Brain microvascular endothelial cell (primary cell): ENCODE measurements at regions not wholly inside any gene's neighbourhood (a gene's known extent, or its start where the extent isn't known, plus 50 kb on each side); places are given as distances from the start of the nearest gene placed in this dataset.

Experiments
- DNase-seq: peaks from one replicate; pipeline ENCODE4 v3.0.0-alpha.2; 2020
- H3K27ac ChIP-seq: fragments of 250-450 bp; sonication (Bioruptor Pico); 2 replicates; pipeline ENCODE4 v1.5.1; 2020; ENCODE audit warnings: mild to moderate bottlenecking, moderate library complexity
- H3K27me3 ChIP-seq: fragments of 250-450 bp; sonication (Bioruptor Pico); replicated peaks from 2 replicates; pipeline ENCODE4 v1.5.1; 2020; ENCODE audit warnings: mild to moderate bottlenecking
- H3K36me3 ChIP-seq: fragments of 250-450 bp; sonication (Bioruptor Pico); replicated peaks from 2 replicates; pipeline ENCODE4 v1.5.1; 2020; ENCODE audit warnings: mild to moderate bottlenecking
- H3K4me3 ChIP-seq: 2 replicates; pipeline ENCODE4 v1.5.1; 2011; ENCODE audit warnings: low read depth, mild to moderate bottlenecking, control low read depth, low read length, moderate library complexity
- CTCF ChIP-seq: IDR thresholded peaks from 2 replicates; pipeline ENCODE4 v1.5.1; 2011; ENCODE audit warnings: low read depth, mild to moderate bottlenecking, moderate library complexity, low read length, control low read depth, inconsistent platforms; ENCODE audit errors: missing control alignments
- in situ Hi-C: cut with HindIII; loops from 2 replicates; pipeline ENCODE4 v1.10.0; 2017; ENCODE audit warnings: low sequenced_read_pairs, low pct_ligation_motif_present

GRCh38 chr11:11220786-11221185, 132.3 kb downstream of the CSNK2A3 start:
- no peak overlapping the region for H3K27ac ChIP-seq
- no peaks in the 10 kb centered on the region for H3K36me3 ChIP-seq
- TF ChIP-seq CTCF: no peak
- H3K4me3 ChIP-seq: no peak overlapping the region
- H3K27me3 ChIP-seq: no peaks in the 10 kb centered on the region
- in situ Hi-C loops: no loop called here
- DNase-seq: no peak

- Histone ChIP-seq H3K36me3 (no peaks in the 10 kb centered on the region), H3K4me3 (no peak overlapping the region), H3K27ac (no peak overlapping the region), H3K27me3 (no peaks in the 10 kb centered on the region)
- in situ Hi-C loops: no loop called here
- TF ChIP-seq CTCF: no peak
- no peak for DNase-seq
These were observed 134.4 kb downstream of the CSNK2A3 start for GRCh38 chr11:11218629-11218986.

GRCh38 chr11:11217929-11218628, 135.0 kb downstream of the CSNK2A3 start:
- Histone ChIP-seq H3K27me3 (no peaks in the 10 kb centered on the region), H3K27ac (no peak overlapping the region), H3K4me3 (no peak overlapping the region), H3K36me3 (no peaks in the 10 kb centered on the region)
- DNase-seq: no peak
- in situ Hi-C loops: no loop called here
- no peak for TF ChIP-seq CTCF

GRCh38 chr11:11217289-11217928, 135.6 kb downstream of the CSNK2A3 start:
- DNase-seq: no peak
- H3K27ac ChIP-seq: no peak overlapping the region
- in situ Hi-C loops: no loop called here
- H3K27me3 ChIP-seq: no peaks in the 10 kb centered on the region
- no peak for TF ChIP-seq CTCF
- H3K36me3 ChIP-seq: no peaks in the 10 kb centered on the region
- H3K4me3 ChIP-seq: no peak overlapping the region

GRCh38 chr11:11215944-11216343, 137.1 kb downstream of the CSNK2A3 start:
- no peak for DNase-seq
- no peaks in the 10 kb centered on the region for H3K36me3 ChIP-seq
- no peak overlapping the region for H3K27ac ChIP-seq
- no peak overlapping the region for H3K4me3 ChIP-seq
- no peak for TF ChIP-seq CTCF
- no peaks in the 10 kb centered on the region for H3K27me3 ChIP-seq
- in situ Hi-C loops: no loop called here
